GM12873 (cell line): ENCODE measurements at regions not wholly inside any gene's neighbourhood (a gene's known extent, or its start where the extent isn't known, plus 50 kb on each side); places are given as distances from the start of the nearest gene placed in this dataset.

Experiments
- CTCF ChIP-seq: IDR thresholded peaks from 2 replicates; pipeline ENCODE4 v1.5.1; 2012; ENCODE audit warnings: low read depth, mild to moderate bottlenecking, moderate library complexity, low read length, control low read depth; ENCODE audit not compliant: insufficient read depth; ENCODE audit errors: missing control alignments

GRCh38 chr1:43008115-43009060, 49.7 kb upstream of the SLC2A1 start:
- no peak for TF ChIP-seq CTCF
